ENCODE measurements at regions not wholly inside any gene's neighbourhood (a gene's known extent, or its start where the extent isn't known, plus 50 kb on each side); places are given as distances from the start of the nearest gene placed in this dataset.
"Not testable (repeated sequence)": the region's sequence is repeated elsewhere in the genome, so short reads cannot be mapped to it uniquely, and the experiment has no call there.

DNA sequence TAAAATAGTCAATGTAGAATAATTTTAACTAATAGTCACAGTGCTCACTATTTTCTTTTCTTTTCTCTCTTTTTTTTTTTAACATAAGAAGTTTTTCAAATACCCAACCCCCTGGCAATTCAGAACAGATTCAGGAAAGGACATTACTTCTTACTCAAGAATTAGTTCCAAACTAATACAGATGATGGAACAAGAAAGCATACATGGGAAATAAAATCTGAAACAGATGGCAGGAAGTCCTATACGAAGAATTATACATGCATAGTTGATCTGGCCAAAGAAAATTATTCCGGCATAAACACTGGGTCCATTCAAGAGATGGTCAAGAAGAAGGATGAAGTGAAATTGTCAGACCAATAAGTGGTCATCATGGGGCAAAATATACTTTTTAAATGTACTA lies 614.4 kb upstream of the INTU start:
- TF ChIP-seq, protein P1, sequence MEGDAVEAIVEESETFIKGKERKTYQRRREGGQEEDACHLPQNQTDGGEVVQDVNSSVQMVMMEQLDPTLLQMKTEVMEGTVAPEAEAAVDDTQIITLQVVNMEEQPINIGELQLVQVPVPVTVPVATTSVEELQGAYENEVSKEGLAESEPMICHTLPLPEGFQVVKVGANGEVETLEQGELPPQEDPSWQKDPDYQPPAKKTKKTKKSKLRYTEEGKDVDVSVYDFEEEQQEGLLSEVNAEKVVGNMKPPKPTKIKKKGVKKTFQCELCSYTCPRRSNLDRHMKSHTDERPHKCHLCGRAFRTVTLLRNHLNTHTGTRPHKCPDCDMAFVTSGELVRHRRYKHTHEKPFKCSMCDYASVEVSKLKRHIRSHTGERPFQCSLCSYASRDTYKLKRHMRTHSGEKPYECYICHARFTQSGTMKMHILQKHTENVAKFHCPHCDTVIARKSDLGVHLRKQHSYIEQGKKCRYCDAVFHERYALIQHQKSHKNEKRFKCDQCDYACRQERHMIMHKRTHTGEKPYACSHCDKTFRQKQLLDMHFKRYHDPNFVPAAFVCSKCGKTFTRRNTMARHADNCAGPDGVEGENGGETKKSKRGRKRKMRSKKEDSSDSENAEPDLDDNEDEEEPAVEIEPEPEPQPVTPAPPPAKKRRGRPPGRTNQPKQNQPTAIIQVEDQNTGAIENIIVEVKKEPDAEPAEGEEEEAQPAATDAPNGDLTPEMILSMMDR (IDR thresholded peaks at IDR 0.05) = no peak
- TF ChIP-seq ZFX (IDR thresholded peaks at IDR 0.05; ENCODE audit: borderline replicate concordance) = no peak
- H3K27ac ChIP-seq = no peak overlapping the region

DNA sequence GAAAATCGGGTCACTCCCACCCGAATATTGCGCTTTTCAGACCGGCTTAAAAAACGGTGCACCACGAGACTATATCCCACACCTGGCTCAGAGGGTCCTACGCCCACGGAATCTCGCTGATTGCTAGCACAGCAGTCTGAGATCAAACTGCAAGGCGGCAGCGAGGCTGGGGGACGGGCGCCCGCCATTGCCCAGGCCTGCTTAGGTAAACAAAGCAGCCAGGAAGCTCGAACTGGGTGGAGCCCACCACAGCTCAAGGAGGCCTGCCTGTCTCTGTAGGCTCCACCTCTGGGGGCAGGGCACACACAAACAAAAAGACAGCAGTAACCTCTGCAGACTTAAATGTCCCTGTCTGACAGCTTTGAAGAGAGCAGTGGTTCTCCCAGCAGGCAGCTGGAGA lies 611.9 kb upstream of the INTU start:
- H3K27ac ChIP-seq = not testable (repeated sequence)

DNA sequence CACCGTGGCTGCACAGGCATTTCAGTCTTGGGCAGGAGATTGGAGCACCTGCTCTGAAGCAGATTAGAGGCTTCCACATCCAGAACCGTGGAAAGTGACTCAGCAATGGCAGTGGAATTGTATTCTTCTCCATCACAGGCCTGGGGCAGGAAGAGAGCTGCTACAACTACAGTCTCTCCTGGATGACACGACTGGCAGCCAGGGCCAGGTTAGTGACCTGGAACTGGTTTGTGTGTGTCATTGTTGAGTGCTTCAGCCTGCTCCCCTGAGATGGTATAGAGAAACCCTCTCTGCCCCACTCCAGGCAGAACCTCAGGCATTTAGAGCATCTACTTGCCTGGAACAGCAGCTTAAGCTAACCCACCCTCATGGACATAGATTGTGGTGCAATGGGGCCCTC lies 596.5 kb upstream of the INTU start:
- no peak overlapping the region for H3K27ac ChIP-seq
- TF ChIP-seq, protein P1 (IDR thresholded peaks at IDR 0.05) = no peak
- TF ChIP-seq ZFX (IDR thresholded peaks at IDR 0.05; ENCODE audit: borderline replicate concordance) = no peak

DNA sequence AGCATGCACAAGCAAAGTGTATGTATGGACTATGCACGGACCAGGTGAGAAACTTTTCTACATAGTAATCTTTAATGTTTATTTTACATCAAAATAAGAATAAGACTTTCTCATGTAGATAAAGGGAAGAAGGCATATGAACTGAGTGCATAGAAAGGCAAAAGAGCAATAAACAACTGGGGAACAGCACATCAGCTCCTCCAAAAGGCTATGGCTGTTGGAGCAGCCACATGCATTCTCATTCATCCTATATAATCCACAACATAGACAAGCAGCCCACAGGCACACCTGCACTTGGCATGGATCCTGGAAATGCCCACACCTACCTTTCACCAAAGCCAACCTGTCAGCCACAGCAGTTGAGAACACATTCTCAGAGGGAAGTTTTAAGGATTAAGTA lies 586.9 kb upstream of the INTU start:
- no peak overlapping the region for H3K27ac ChIP-seq
- TF ChIP-seq ZFX (IDR thresholded peaks at IDR 0.05; ENCODE audit: borderline replicate concordance) = no peak
- TF ChIP-seq, protein P1 (IDR thresholded peaks at IDR 0.05) = no peak

DNA sequence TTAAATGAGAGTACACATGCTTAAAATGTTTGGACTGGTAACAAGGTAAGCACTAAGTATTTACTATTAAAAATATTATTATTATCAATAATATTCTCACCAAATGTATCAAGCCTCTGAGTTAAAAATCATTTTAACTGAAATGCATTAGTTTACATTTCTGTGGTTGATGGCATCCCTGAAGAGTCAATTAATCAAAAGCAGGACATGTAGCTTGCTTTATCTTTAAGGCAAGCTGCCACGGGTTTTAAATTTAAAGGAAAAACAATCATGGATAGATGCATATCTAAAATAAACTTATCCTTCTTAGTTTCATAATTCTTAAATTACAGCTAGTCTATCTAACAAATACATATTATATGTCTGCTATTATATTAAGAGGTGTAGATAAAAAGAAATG lies 584.8 kb upstream of the INTU start:
- no peak overlapping the region for H3K27ac ChIP-seq
- TF ChIP-seq ZFX (IDR thresholded peaks at IDR 0.05; ENCODE audit: borderline replicate concordance) = no peak
- TF ChIP-seq, protein P1 (IDR thresholded peaks at IDR 0.05) = no peak

DNA sequence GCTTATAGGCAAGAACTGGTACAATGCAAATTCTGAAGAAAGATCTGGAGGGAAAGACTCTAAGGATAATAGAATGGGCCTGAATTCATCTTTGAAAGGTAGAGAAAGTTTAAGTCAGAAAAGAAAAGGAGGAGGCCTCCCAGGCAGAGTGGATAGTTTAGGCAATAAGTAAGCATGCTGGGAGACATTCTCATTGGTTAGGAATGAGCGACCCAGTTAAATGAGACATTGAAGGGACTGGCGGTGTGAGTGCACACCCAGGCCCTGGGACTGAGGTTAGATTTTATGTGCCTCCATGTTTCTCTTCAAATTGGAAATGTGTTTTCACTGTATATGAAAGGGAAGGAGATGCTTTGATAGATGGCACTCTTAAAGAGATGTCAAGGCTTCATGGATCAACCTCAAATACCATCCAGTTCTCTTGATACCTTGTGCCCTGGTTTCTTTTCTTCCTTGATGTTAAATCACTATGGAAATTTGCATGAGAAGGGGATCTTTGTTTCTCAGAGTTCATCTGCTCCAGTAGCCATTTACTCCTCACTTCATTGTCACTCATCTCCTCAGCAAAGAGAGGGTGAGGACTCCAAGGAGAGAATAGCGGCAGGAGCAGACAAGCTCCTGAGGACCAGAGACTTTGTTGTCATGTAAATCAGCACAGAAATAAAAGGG lies 584.2 kb upstream of the INTU start:
- no peak for TF ChIP-seq ZFX (IDR thresholded peaks at IDR 0.05; ENCODE audit: borderline replicate concordance)
- no peak overlapping the region for H3K27ac ChIP-seq

DNA sequence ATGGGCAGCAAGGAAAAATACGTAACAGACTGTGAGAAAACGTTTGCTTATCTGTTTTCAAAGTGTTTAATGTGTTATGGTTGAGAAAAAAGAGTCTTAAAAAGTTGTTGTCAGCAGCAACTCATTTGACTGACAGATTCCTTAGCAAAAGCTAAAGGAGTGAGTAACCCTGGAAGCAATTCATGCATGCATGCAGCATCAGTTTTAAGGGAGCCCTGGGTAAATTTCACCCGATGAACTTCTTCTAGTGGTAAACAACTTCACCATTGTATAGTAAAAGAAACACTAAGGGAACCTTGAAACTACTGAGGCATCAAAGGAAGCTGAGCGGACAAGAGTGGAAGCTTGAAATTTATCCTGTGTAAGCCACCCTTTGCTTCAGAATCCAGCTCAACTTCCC lies 583.2 kb upstream of the INTU start:
- H3K27ac ChIP-seq = no peak overlapping the region
- no peak for TF ChIP-seq ZFX (IDR thresholded peaks at IDR 0.05; ENCODE audit: borderline replicate concordance)
- TF ChIP-seq, protein P1 (IDR thresholded peaks at IDR 0.05) = no peak

DNA sequence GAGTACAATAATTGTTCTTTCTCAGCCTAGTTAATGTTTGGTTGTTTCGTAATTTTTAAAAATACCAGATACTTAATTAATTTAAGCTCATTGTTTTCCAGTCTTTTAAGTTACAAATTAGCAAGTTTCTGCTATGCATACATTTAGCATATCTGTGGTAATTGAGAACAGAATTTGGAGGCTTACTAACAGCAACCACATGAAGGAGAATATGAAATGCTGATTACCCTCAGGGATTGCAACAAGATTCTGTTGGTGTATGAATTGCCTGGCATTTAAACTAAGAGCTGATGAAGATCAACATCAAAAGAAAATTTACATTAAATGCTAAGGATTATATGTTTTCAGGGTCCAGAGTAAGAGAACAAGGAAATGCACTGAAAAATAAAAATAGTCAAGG lies 580.0 kb upstream of the INTU start:
- no peak overlapping the region for H3K27ac ChIP-seq
- TF ChIP-seq, protein P1 (IDR thresholded peaks at IDR 0.05) = no peak
- TF ChIP-seq ZFX (IDR thresholded peaks at IDR 0.05; ENCODE audit: borderline replicate concordance) = no peak

Data from 22Rv1 (cell line).